ENCODE measurements at regions not wholly inside any gene's neighbourhood (a gene's known extent, or its start where the extent isn't known, plus 50 kb on each side); places are given as distances from the start of the nearest gene placed in this dataset.
"Not testable (repeated sequence)": the region's sequence is repeated elsewhere in the genome, so short reads cannot be mapped to it uniquely, and the experiment has no call there.

DNA sequence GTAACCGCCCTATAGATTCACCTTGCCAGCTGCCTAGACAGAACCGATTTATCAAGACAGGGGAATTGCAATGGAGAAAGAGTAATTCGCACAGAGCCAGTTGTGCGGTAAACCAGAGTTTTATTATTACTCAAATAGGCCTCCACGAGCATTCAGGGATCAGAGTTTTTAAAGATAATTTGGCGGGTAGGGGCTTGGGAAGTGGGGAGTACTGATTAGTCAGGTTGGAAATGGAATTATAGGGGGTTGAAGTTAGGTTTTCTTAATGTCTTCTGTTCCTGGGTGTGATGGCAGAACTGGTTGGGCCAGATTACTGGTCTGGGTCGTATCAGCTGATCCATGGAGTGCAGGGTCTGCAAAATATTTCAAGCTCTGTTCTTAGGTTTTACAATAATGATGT lies 756.9 kb upstream of the ADGRB3 start:
- H3K9me3 ChIP-seq (ENCODE audit: low read length); ATAC-seq; H3K27ac ChIP-seq (ENCODE audit: low read length); H3K9me2 ChIP-seq (replicated peaks; ENCODE audit: low read length); H3K4me1 ChIP-seq (ENCODE audit: insufficient read depth, low read length); H3K4me2 ChIP-seq (ENCODE audit: low read length); H3K79me2 ChIP-seq (ENCODE audit: low read length); POLR2A ChIA-PET (ENCODE audit: unreplicated experiment); H3K9ac ChIP-seq (ENCODE audit: low read length); CTCF ChIA-PET; DNase-seq; H3K27me3 ChIP-seq (ENCODE audit: low read length); H3K4me3 ChIP-seq (ENCODE audit: low read length); H2AFZ ChIP-seq (ENCODE audit: low read length); H3F3A ChIP-seq (ENCODE audit: low read length, unreplicated experiment); BruUV-seq (replicated peaks); H3K36me3 ChIP-seq (ENCODE audit: low read depth, low read length); H4K20me1 ChIP-seq (ENCODE audit: low read length); intact Hi-C loops (cut with micrococcal nuclease): not testable (repeated sequence)

DNA sequence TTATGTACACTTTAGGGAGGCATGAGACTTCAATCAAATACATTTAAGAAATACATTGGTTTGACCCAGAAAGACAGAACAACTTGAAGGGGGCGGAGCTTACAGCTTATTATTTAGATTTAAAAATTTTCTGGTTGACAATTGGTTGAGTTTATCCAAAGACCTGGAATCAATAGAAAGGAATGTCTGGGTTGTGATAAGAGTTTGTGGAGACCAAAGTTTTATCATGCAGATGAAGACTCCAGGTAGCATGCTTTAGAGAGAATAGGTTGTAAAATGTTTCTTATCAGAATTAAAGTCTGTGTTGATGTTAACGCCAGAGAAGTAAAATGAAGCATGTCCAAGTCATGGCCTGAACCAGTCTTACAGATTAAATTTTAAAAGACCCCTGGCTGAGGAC lies 757.8 kb upstream of the ADGRB3 start:
- TF ChIP-seq, protein P1, sequence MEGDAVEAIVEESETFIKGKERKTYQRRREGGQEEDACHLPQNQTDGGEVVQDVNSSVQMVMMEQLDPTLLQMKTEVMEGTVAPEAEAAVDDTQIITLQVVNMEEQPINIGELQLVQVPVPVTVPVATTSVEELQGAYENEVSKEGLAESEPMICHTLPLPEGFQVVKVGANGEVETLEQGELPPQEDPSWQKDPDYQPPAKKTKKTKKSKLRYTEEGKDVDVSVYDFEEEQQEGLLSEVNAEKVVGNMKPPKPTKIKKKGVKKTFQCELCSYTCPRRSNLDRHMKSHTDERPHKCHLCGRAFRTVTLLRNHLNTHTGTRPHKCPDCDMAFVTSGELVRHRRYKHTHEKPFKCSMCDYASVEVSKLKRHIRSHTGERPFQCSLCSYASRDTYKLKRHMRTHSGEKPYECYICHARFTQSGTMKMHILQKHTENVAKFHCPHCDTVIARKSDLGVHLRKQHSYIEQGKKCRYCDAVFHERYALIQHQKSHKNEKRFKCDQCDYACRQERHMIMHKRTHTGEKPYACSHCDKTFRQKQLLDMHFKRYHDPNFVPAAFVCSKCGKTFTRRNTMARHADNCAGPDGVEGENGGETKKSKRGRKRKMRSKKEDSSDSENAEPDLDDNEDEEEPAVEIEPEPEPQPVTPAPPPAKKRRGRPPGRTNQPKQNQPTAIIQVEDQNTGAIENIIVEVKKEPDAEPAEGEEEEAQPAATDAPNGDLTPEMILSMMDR (conservative IDR thresholded peaks at IDR 0.05; ENCODE audit: low read depth, low read length): no peak
- TF ChIP-seq EZH2phosphoT487 (IDR thresholded peaks at IDR 0.05; ENCODE audit: borderline replicate concordance, low read length) (no peak), EZH2 (IDR thresholded peaks at IDR 0.05; ENCODE audit: low read length, unreplicated experiment) (no peak)
- H3F3A ChIP-seq (ENCODE audit: low read length, unreplicated experiment): no peaks in the 10 kb centered on the region
- DNase-seq (no peak), ATAC-seq (no peak)
- H3K4me1 ChIP-seq (ENCODE audit: insufficient read depth, low read length): no peaks in the 10 kb centered on the region
- intact Hi-C loops (cut with micrococcal nuclease): no loop called here
- no TSS peak for BruUV-seq (replicated peaks)
- H3K79me2 ChIP-seq (ENCODE audit: low read length): no peaks in the 10 kb centered on the region
- no peak overlapping the region for H3K4me2 ChIP-seq (ENCODE audit: low read length)
- no peak overlapping the region for H2AFZ ChIP-seq (ENCODE audit: low read length)
- H3K4me3 ChIP-seq (ENCODE audit: low read length): no peak overlapping the region
- no peak overlapping the region for H3K9ac ChIP-seq (ENCODE audit: low read length)
- H3K9me2 ChIP-seq (replicated peaks; ENCODE audit: low read length): no peaks in the 10 kb centered on the region
- H3K9me3 ChIP-seq (ENCODE audit: low read length): no peaks in the 10 kb centered on the region
- no peaks in the 10 kb centered on the region for H4K20me1 ChIP-seq (ENCODE audit: low read length)
- POLR2A ChIA-PET (ENCODE audit: unreplicated experiment): no interaction called here
- H3K27me3 ChIP-seq (ENCODE audit: low read length): no peaks in the 10 kb centered on the region
- CTCF ChIA-PET: no interaction called here
- no peak overlapping the region for H3K27ac ChIP-seq (ENCODE audit: low read length)
- H3K36me3 ChIP-seq (ENCODE audit: low read depth, low read length): no peaks in the 10 kb centered on the region

DNA sequence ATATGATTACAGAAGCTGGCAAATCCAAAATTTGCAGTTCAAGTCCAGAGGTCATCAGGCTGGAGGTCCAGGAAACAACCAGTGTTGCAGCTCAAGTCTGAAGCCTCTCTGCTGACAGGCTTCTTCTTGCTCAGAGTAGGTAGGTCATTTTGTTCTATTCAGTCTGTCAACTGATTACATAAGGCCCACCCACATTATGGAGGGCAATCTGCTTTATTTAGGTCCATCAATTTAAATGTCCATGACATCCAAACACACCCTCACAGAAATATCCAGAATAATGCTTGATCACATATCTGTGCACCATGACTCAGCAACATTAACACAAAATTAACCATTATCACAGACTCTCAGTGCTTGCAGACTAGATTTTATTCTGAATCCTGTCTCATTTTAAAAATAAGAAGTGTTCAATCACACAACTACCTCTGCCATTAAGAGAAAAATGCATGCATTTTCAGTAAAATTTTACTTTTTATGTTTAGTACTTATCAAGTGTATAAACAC lies 759.2 kb upstream of the ADGRB3 start:
- H3K4me3 ChIP-seq (ENCODE audit: low read length): no peak overlapping the region
- H3K9ac ChIP-seq (ENCODE audit: low read length): no peak overlapping the region
- H3K27ac ChIP-seq (ENCODE audit: low read length): no peak overlapping the region
- H3K9me3 ChIP-seq (ENCODE audit: low read length): no peaks in the 10 kb centered on the region
- no peaks in the 10 kb centered on the region for H3F3A ChIP-seq (ENCODE audit: low read length, unreplicated experiment)
- POLR2A ChIA-PET (ENCODE audit: unreplicated experiment): no interaction called here
- TF ChIP-seq, protein P1 (conservative IDR thresholded peaks at IDR 0.05; ENCODE audit: low read depth, low read length): no peak
- no peak for TF ChIP-seq EZH2 (IDR thresholded peaks at IDR 0.05; ENCODE audit: low read length, unreplicated experiment)
- no peak for TF ChIP-seq EZH2phosphoT487 (IDR thresholded peaks at IDR 0.05; ENCODE audit: borderline replicate concordance, low read length)
- no peak overlapping the region for H3K4me2 ChIP-seq (ENCODE audit: low read length)
- no peaks in the 10 kb centered on the region for H3K4me1 ChIP-seq (ENCODE audit: insufficient read depth, low read length)
- H3K27me3 ChIP-seq (ENCODE audit: low read length): no peaks in the 10 kb centered on the region
- BruUV-seq (replicated peaks): no TSS peak
- H3K79me2 ChIP-seq (ENCODE audit: low read length): no peaks in the 10 kb centered on the region
- intact Hi-C loops (cut with micrococcal nuclease): no loop called here
- no peaks in the 10 kb centered on the region for H4K20me1 ChIP-seq (ENCODE audit: low read length)
- no peak for DNase-seq
- CTCF ChIA-PET: no interaction called here
- H3K36me3 ChIP-seq (ENCODE audit: low read depth, low read length): no peaks in the 10 kb centered on the region
- ATAC-seq: no peak
- H3K9me2 ChIP-seq (replicated peaks; ENCODE audit: low read length): no peaks in the 10 kb centered on the region
- H2AFZ ChIP-seq (ENCODE audit: low read length): no peak overlapping the region
